Suprapubic skin (tissue), 4 donors: ENCODE measurements at regions not wholly inside any gene's neighbourhood (a gene's known extent, or its start where the extent isn't known, plus 50 kb on each side); places are given as distances from the start of the nearest gene placed in this dataset.

Experiments
- EP300 ChIP-seq: sonication (generic); formaldehyde crosslinking; IDR thresholded peaks from one replicate; pipeline ENCODE4 v1.6.1; 2017; ENCODE audit warnings: antibody characterized with exemption
- POLR2A ChIP-seq, 2 donors: fragments of 450-650 bp; IDR thresholded peaks; one replicate each; pipeline ENCODE4 v1.6.1; 2017; ENCODE audit warnings: antibody characterized with exemption in 2 of 2, mild to moderate bottlenecking in 2 of 2, moderate library complexity in 2 of 2
- POLR2AphosphoS5 ChIP-seq, 3 donors: sonication (generic); formaldehyde crosslinking; IDR thresholded peaks; one replicate each; pipeline ENCODE4 v1.6.1; 2017; ENCODE audit warnings: antibody characterized with exemption in 3 of 3
- TF ChIP-seq, protein P1 (sequence below), 2 donors: fragments of 200-600 bp in 1 of 2; fragments of 450-650 bp in 1 of 2; sonication (generic) in 1 of 2; IDR thresholded peaks; one replicate each; pipeline ENCODE4 v1.5.1; 2016 to 2019; ENCODE audit warnings: antibody characterized with exemption in 2 of 2, mild to moderate bottlenecking in 1 of 2, moderate library complexity in 1 of 2

DNA sequence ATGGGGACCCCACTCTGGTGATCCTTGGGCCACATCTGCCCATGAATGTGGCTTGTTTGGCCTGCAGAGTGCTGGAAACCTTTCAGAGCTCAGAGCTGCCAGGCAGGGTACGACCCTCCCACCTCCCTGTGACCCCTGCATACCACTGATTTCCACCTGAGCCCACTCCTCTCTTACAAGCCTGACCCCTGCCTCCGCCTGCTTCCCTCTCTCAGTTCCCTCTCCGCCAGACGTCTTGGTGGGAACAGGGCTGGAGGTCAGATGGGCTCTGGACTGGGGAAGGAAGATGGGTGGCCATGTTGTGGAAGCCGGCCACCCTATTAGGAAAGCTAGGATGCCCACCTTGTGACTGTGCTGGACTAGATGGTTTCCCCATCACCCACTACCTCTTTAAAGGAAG, 185.1 kb downstream of the KATNIP start:
- TF ChIP-seq POLR2A (IDR thresholded peaks at IDR 0.05) (no peak), POLR2AphosphoS5 (IDR thresholded peaks at IDR 0.05) (no peak), EP300 (no peak)
- TF ChIP-seq, protein P1, sequence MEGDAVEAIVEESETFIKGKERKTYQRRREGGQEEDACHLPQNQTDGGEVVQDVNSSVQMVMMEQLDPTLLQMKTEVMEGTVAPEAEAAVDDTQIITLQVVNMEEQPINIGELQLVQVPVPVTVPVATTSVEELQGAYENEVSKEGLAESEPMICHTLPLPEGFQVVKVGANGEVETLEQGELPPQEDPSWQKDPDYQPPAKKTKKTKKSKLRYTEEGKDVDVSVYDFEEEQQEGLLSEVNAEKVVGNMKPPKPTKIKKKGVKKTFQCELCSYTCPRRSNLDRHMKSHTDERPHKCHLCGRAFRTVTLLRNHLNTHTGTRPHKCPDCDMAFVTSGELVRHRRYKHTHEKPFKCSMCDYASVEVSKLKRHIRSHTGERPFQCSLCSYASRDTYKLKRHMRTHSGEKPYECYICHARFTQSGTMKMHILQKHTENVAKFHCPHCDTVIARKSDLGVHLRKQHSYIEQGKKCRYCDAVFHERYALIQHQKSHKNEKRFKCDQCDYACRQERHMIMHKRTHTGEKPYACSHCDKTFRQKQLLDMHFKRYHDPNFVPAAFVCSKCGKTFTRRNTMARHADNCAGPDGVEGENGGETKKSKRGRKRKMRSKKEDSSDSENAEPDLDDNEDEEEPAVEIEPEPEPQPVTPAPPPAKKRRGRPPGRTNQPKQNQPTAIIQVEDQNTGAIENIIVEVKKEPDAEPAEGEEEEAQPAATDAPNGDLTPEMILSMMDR (IDR thresholded peaks at IDR 0.05): no peak
